HG03457 (cell line): ENCODE measurements at regions not wholly inside any gene's neighbourhood (a gene's known extent, or its start where the extent isn't known, plus 50 kb on each side); places are given as distances from the start of the nearest gene placed in this dataset.

Source experiments
- ATAC-seq: cut with Tn5 transposase; IDR thresholded peaks from one replicate; pipeline ENCODE4 v1.9.1; 2021; ENCODE audit warnings: moderate number of reproducible peaks; ENCODE audit not compliant: unreplicated experiment

DNA sequence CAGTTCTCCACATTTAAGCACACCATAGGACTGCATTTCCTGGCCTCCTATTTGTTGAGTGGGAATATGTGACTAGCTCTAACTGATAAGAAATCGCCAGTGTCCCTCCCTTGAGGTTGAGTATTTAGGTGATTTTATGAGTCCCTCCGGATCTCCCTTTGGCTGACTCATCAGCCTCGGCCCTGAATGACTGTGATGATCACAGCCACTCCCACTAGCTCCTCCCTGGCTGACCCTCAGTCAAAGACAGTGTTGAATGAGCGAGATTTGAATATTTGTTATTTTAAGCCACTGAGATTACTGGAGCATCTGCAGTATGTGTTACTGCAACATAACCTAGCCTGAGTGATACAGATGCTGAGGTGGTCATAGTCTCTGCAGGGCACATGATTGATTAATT lies 515.3 kb downstream of the EPHB1 start:
- ATAC-seq: no peak

DNA sequence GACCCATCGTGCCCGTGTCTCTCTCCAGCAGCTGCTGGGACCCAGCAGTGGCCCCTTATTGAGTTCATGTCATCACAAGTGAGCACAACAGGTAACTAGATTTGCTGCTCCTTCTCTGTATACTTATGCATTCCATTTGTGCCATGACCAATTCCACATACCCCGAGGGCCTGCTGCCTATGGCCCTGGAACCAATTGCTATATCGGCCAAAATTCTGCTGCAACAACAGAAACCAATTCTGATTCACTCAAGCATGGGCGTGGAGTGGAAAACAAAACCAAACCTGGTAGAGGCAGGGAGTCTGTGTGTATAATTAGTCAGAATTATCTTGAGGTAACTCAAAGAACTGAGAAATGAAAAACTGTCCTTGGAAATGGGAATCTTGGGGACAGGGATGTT lies 516.6 kb downstream of the EPHB1 start:
- no peak for ATAC-seq

DNA sequence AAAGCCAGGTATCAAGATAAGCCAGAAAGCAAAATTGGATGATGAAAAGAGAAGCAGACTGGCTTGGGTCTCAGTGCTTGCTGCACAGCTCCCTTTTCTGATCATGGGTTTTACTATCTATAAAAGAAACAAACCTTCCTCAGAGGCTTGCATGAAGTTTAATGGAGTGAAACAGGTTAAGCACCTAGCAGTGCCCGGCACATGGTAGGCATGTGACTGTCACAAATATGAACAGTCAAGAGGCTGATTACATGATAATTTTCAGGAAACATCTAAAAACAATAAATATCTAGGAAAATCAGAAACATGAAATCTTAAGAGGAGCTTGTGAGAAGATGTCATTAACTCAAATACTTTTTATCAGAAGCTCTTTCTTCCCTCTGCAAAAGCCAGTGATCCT lies 519.2 kb downstream of the EPHB1 start:
- no peak for ATAC-seq

DNA sequence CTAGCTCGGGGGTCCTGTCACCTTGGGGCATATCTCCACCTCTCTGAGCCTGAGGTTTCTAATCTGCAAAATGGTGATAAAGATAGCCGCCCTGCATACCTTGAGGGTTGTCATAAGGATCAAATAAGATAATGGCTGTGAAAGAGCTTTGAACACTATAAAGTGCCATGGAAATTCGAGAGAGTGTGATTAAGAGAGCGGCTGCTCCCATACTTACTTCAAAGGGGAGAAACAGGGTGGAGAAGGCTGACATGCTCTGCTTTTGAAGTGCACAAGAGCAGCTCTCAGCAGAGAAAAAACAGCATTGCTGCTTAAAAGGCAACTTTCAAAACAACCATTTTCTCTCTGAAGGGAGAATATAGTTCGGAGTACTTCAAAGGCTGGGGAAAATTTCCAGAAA lies 529.2 kb downstream of the EPHB1 start:
- no peak for ATAC-seq

DNA sequence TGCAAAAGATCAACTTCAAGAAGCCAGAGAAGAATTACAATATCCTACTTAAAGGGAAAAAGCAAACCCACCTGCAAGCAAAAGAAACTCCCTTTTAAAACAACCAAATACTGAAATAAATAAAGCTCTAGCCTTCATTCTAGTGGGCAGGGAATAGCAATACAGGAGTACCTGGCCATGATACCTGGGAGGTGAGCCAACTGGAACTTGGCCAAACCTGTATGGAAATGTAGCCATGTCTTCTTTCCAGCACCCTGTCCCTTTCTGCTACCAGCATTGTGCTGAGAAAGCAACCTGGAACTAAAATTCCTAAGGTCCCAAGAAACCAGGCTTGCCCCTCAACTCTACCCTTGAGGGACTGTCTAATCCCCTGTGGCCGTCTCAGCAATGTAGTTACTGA lies 530.0 kb downstream of the EPHB1 start:
- ATAC-seq: no peak

DNA sequence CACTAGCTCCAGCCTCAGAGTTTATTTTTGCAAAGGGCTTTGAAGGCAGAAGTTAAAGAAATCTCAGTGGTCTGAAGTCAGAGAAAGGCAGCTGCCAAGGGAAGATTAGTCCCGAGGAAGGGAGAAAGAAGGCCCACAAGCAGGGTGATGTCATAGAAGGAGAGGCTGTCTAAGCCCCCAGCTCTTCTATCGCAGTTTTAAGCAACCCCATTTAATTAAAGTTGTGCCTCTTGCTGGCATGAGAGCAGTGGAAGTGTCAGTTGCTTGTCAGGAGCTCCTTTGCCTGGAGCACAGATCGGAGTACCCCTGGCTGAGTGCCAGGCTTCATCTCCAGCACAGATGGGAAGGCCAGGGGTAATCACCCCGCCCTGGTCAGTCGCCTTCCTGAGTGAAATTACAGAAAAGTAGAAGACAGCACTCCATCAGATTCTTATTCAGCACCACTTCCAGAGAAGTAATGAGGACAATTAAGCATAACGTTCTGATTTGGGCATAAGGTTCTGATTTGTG lies 530.7 kb downstream of the EPHB1 start:
- ATAC-seq: no peak

DNA sequence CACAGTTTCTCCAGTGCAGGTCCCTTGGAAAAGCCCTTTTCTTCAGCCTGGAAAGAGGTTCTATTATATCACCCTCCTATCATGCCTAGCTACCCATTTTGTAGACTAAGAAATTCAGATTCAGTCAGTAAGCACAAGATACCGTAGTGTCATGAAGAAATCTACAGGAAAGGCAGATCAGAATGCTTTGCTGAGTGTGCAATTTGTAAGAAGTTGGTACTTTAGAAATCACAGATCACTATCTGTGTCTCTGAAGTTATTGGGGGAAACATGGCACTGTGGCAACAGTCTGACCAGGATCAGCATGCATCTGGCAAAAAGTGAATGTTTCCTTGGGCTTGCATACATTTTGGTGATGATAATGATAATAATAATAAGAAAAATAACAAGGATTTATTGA lies 531.8 kb downstream of the EPHB1 start:
- ATAC-seq: no peak

DNA sequence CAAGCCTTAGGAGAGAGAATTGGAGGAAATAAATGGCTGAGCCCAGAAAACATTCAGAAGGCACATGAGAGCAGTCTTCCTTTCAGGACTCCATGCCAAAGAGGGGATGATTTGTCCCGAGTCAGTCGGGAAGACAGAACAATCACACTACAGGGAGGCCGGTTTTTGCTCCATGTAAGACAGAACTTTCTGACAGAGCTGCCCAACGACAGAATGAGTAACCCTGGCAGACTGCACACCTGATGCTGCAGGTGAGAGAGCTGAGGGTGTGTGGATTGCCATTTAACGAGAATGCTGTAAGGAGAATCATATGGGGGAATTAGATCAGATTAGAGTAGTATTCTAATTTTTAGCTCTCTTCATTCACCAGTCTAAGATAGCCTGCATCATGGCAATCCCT lies 533.0 kb downstream of the EPHB1 start:
- no peak for ATAC-seq

DNA sequence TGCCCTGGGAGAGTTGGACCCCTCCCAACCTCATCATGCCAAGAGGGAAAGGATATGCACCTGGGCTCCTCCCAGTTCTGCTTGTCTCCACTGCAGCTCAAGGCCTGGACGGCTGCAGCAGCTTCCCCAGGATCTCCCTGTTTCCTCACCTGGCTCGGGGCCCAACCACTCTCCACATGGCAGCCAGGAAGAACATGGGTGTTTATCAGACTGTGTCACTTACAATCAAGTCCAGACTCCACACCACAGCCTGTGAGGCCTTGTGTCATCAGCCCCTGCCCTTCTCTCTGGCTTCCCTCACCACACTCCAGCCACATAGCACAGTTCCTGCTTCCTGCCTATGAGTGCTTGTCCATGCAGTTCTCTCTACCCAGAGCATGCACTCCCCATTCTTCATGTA lies 534.4 kb downstream of the EPHB1 start:
- no peak for ATAC-seq

DNA sequence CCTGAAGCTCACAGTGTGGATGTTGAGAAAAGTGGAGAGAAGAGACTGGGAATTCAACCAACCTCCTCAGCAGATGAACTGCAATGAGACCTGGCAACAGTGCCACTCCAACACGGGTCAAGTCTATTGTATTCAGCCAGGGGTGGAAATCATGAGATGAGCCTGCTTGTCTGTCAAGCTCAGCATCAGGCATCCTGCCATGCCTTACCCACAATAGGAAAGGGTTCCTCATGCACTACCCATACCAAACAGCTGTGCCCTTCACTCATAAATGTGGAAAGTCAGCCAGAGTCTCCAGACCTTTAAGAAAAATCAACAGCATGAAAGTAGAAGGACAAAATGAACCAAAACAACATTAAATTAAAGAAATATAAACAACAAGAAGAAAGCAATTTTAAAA lies 542.1 kb downstream of the EPHB1 start:
- ATAC-seq: no peak

DNA sequence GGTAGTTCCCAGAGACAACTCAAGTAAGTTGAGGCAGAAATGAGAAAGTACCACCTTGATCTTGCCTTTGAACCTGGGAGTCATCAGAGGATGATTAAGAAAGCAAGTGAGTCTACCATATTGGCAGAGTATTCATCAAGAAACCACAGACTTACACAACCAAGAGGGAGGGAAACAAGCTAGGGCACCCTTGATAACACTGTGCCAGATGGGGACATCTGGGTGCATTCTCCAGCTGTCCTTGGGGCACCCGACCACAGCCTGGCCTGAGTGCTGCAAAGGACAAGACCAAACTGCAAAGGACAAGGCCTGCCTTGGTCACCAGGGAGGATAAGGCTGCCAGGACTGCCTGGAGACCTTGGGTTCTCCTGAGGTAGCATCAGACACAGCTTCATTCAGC lies 553.6 kb downstream of the EPHB1 start:
- no peak for ATAC-seq

DNA sequence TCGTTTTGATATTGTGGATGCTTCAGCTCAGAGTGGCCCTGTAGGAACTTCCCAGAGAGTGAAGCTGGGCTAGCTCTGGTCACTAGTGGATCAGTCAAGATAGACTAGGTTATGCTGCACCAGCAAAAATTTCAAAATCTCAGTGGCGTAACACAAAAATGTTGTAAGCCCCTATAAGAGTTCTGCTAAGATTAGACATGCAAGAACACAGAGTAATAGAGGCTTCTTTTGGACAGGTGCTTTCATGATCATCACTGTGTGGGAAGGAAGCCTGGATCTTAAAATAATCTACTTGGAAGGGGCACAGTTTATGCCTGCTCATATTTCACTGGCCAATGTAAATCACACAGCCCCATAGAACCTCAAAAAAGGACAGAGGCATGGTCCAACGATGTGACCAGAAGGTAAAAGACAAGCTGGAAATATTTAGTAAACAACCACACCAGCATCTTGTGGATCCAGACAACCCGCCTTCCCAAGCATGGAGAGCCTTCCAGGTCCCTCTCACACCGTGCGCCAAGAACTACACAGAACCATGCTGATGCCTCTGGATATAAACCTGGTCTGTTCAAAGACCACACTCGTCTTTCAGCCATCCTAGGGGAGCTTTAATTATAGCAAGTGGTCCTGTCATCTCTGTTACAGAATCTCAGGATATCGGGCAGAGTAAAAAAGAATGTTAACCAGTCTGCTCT lies 554.3 kb downstream of the EPHB1 start:
- ATAC-seq: no peak

DNA sequence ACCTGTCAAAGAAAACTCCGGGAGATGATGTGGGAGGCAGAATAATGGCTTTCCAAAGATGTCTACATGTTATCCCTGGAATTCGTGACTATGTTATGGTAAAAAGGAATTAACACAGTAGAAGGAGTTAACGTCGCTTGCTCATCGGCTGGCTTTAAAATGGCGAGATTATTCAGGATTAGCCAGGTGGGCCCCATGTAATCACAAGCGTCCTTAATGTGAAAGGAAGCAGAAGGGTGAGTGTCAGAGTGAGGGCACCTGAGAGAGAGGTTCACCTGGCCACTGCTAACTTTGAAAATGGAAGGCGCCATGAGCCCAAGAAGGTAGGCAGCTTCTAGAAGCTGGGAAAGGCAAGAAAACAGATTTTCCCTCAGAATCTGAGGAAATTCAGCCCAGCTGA lies 557.2 kb downstream of the EPHB1 start:
- ATAC-seq: no peak

DNA sequence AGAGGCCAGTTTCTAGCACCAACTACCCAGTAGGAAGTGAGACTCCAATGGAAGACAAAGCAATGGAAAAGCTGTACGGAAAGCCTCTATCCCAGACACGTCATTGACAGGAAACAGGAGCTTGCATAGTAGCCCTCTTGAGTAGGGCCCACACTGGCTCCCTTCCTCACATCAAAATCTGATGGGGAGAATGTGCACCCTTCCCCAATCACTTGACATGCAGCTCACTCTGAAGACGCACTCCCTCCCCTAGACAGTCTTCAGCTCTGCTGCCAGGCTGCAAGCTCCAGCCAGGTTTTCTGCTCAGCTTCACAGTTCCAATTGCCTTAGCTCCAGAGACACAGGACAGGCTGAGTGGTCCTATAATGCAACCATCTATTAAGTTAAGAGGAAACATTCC lies 567.8 kb downstream of the EPHB1 start:
- ATAC-seq: no peak

DNA sequence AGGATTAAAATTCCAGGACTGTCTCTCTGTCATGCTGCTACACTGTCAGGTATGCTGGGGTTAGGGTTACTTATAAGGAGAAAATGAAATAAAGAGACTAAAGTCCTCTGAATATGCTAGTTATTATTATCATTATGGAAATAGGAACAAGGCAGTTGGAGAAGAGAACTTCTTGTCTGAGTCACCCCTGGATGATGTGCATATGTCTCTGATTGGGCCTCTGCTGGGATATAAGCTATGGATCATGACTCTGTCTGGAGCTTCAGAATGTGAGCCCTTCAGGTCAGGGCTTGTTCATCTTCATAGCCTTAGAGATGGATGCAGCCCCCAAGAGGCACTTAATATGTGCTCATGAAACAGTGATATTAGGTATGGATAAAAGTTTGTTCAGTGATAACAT lies 569.6 kb downstream of the EPHB1 start:
- no peak for ATAC-seq

DNA sequence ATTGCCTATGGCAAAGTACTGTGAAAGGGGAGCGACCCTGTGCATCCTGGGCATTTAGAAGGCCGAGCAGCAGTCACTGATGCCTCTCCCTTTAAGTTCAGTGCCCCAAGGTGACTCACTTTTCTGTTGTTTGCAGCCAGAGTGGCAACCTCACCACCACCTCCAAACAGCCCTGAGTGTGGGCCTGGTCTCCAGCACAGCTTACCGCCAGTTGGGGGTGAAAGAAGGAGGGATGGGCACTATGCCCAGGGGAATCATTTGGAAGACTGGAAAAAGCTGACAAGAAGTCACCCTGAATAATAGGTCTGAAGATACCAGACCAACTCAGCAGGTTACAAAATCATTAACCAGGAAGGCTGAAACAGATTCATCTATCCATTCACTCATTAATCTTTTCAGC lies 571.8 kb downstream of the EPHB1 start:
- ATAC-seq: no peak

DNA sequence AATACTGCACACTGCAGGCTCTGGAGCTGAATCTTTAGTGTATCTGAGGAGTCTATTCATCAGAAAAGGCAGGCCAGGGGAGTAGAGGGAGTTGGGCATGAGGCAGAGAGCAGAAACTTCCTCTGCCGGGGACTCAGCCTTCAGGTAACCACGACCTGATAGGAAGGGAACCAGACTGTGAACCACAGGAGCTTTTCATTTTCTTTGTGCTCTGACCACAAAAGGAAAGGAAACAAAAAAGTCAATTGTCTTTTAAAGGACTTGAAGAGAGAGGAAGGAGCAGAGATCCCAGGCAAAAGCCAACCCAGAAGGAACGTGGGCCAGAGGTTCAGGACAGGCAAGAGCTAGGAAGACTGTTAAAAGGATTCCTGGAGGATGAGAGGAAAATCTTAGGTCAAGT lies 573.3 kb downstream of the EPHB1 start:
- ATAC-seq: no peak

DNA sequence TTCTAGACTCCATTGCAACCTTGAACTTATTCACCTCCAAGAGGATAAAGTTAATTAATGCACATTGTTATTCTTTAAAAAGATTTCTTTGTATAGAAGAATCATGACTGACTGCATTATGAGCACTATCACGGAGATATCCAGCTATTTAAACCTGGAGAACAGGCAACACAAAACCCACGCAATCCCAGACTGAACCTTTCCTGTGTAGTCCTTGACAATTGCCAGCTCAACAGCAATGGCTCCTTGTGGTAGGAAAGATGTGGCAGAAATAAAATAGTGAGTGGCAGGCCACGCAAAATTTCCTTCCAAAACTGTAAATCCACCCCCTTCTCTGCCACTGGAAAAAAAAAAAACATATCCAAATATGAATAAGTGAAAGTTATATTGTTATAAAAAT lies 573.7 kb downstream of the EPHB1 start:
- ATAC-seq: no peak

DNA sequence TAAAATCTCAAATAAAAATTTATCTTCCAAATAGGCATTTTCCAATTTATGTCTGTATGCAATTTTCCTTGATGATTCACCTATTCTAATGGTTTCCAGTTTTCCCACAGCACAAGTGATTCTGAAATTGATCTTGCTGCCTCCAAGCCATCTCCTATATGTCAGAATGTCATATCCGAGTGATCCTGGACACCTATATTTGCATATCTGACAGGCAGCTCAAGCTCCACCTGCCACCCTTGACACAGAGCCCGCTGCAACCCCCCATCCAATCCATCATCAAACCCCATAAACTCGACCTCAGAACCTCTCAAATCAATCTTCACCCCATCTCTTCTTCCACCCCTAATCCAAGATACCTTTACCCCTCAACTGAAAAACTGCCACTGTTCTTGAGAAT lies 579.5 kb downstream of the EPHB1 start:
- ATAC-seq: no peak

DNA sequence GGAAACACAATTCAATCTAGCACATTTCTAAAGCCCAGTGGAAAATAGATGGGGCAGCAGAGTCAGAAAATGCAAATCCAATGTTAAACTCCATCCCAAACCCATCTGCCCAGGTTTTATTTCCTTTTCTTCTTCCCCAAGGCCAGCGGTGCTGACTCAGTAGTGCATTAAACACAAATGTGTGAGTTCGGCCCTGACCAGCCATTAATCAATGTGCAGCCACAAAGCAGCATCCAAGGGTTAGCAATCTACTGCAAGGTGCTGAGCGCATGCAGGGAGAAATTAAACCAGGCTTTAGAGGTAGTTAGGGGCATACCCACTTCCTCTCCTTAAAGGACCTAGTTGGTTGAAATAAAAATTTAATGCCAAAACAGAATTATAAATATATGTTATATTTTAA lies 583.3 kb upstream of the PPP2R3A start:
- no peak for ATAC-seq

DNA sequence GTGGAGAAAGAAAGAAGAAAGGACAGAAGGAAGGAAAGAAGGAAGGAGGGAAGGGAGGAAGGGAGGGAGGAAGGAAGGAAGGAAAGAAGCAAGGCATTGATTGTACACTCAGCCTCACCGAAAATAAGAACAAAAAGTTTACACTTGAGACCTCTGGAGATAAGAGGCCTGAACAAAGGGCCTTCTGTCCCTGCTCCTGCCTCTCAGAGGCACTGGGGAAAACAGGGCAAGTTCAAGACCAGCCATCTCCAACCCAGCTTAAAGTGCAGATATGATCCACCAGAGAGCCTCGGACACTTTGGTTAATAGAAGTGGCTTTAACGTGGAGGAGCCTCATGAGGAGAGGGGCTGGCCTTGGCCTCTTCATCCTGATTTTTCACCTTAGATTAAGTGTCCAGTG lies 582.9 kb upstream of the PPP2R3A start:
- ATAC-seq: no peak

DNA sequence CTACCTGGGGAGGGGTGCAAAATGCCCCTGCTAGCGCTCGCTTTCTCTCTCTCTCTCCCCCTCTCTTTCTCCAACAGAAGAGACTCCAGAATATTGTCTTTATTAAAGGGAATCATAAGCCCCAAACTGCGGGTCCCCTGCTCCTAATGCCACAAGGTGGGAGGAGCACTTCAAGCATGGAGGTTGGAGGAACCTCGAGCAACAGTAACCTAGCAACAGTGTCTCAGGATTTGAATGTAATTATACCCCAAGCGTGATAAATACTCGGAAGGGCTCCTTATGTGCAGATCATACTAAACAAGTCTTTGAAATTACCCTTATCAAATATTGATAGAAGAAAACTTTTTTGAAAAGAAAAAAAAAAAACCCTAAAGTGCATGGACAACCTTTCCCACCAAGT lies 582.2 kb upstream of the PPP2R3A start:
- no peak for ATAC-seq

DNA sequence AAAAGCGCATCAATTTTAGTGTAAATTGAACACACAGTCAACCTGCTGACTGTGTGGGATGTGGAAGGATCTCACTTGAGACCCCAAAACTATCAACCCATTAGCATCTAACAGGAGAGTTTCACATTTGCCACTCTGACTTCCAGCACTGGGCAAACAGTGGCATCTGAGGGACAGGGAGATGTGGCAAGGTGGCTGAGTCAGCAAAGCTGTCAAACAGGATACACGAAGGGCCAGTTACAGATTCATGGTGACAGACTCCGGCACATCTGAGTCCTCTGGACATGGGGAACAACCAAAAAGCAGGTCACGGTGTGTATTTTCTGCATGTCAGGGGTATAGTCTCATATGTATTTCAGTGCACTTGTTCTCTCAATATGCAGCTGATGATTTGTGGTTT lies 573.4 kb upstream of the PPP2R3A start:
- no peak for ATAC-seq
